Neural progenitor cell (in vitro differentiated cells): ENCODE measurements at regions not wholly inside any gene's neighbourhood (a gene's known extent, or its start where the extent isn't known, plus 50 kb on each side); places are given as distances from the start of the nearest gene placed in this dataset.

Experiments used
- DNase-seq: peaks from one replicate; pipeline ENCODE4 v3.0.0-alpha.2; 2016; ENCODE audit warnings: low spot score
- H2AFZ ChIP-seq: fragments of 200-600 bp; sonication (generic); replicated peaks from 2 replicates; pipeline ENCODE4 v1.6.1; 2016; ENCODE audit warnings: antibody characterized with exemption
- H3F3A ChIP-seq: fragments of 200-600 bp; sonication (generic); 2 replicates; pipeline ENCODE4 v1.6.1; 2016; ENCODE audit warnings: antibody characterized with exemption, low read depth
- H3K27ac ChIP-seq: fragments of 200-600 bp; sonication (generic); 2 replicates; pipeline ENCODE4 v1.5.1; 2016; ENCODE audit warnings: mild to moderate bottlenecking
- H3K27me3 ChIP-seq: fragments of 200-600 bp; sonication (generic); 2 replicates; pipeline ENCODE4 v1.6.1; 2016; ENCODE audit warnings: mild to moderate bottlenecking, moderate library complexity
- H3K36me3 ChIP-seq: fragments of 200-600 bp; sonication (generic); 2 replicates; pipeline ENCODE4 v1.5.1; 2016
- H3K4me1 ChIP-seq: fragments of 200-600 bp; sonication (generic); 2 replicates; pipeline ENCODE4 v1.6.1; 2016; ENCODE audit warnings: mixed run types
- H3K4me2 ChIP-seq: fragments of 200-600 bp; sonication (generic); 2 replicates; pipeline ENCODE4 v1.6.1; 2016
- H3K4me3 ChIP-seq: fragments of 200-600 bp; sonication (generic); 2 replicates; pipeline ENCODE4 v1.5.1; 2016
- H3K79me2 ChIP-seq: fragments of 200-600 bp; sonication (generic); 2 replicates; pipeline ENCODE4 v1.6.1; 2016; ENCODE audit warnings: low read depth
- H3K9ac ChIP-seq: fragments of 200-600 bp; sonication (generic); 2 replicates; pipeline ENCODE4 v1.6.1; 2016
- H3K9me3 ChIP-seq: fragments of 200-600 bp; sonication (generic); 2 replicates; pipeline ENCODE4 v1.5.1; 2016; ENCODE audit warnings: low read depth
- H4K20me1 ChIP-seq: fragments of 200-600 bp; sonication (generic); 2 replicates; pipeline ENCODE4 v1.6.1; 2016; ENCODE audit warnings: low read depth
- H3K27ac Mint-ChIP-seq: 3 replicates; pipeline ENCODE4 v1.8.0; 2021; ENCODE audit warnings: mixed read lengths
- H3K27me3 Mint-ChIP-seq: 2 replicates; pipeline ENCODE4 v1.8.0; 2022; ENCODE audit warnings: low read depth, mild to moderate bottlenecking, inconsistent platforms, moderate library complexity, mixed read lengths; ENCODE audit not compliant: insufficient read depth
- H3K36me3 Mint-ChIP-seq: 3 replicates; pipeline ENCODE4 v1.8.0; 2021; ENCODE audit warnings: mixed read lengths
- H3K4me1 Mint-ChIP-seq: 3 replicates; pipeline ENCODE4 v1.8.0; 2021; ENCODE audit warnings: mixed read lengths
- H3K4me3 Mint-ChIP-seq: 3 replicates; pipeline ENCODE4 v1.8.0; 2021; ENCODE audit warnings: mild to moderate bottlenecking, moderate library complexity, mixed read lengths
- H3K9me3 Mint-ChIP-seq: 3 replicates; pipeline ENCODE4 v1.8.0; 2020; ENCODE audit warnings: mixed read lengths
- CTCF ChIP-seq: fragments of 200-600 bp; sonication (generic); IDR thresholded peaks from 2 replicates; pipeline ENCODE4 v1.5.1; 2017; ENCODE audit warnings: antibody characterized with exemption, mild to moderate bottlenecking
- EZH2 ChIP-seq: fragments of 200-600 bp; sonication (generic); IDR thresholded peaks from 2 replicates; pipeline ENCODE4 v1.6.1; 2017; ENCODE audit warnings: antibody characterized with exemption, mild to moderate bottlenecking, moderate library complexity
- EZH2phosphoT487 ChIP-seq: fragments of 200-600 bp; sonication (generic); IDR thresholded peaks from 2 replicates; pipeline ENCODE4 v1.6.1; 2017; ENCODE audit warnings: antibody characterized with exemption

- peaks cover 5% of the 10 kb centered on the region for H3K27me3 Mint-ChIP-seq
- H3K9me3 Mint-ChIP-seq, result peaks cover 10% of the 10 kb centered on the region
Observed at GRCh38 chr16:80041410-80041809, 440.9 kb upstream of the MAF start.

GRCh38 chr16:80040814-80041213, 440.3 kb upstream of the MAF start:
- H2AFZ ChIP-seq, result no peak overlapping the region
- no peak overlapping the region for H3K4me2 ChIP-seq
- H3K27ac ChIP-seq, result no peak overlapping the region
- H3K79me2 ChIP-seq, result no peaks in the 10 kb centered on the region
- Mint-ChIP-seq H3K4me1 (peaks cover 7% of the 10 kb centered on the region), H3K27me3 (peaks cover 7% of the 10 kb centered on the region), H3K4me3 (no peak overlapping the region), H3K36me3 (no peaks in the 10 kb centered on the region), H3K27ac (no peak overlapping the region), H3K9me3 (peaks cover 10% of the 10 kb centered on the region)
- H3K9me3 ChIP-seq, result no peaks in the 10 kb centered on the region
- peaks cover 8% of the 10 kb centered on the region for H3K4me1 ChIP-seq
- no peaks in the 10 kb centered on the region for H4K20me1 ChIP-seq
- no peak overlapping the region for H3K9ac ChIP-seq
- no peak overlapping the region for H3K4me3 ChIP-seq
- no peaks in the 10 kb centered on the region for H3K27me3 ChIP-seq
- H3K36me3 ChIP-seq, result no peaks in the 10 kb centered on the region
- no peak for TF ChIP-seq EZH2phosphoT487
- peaks cover 2% of the 10 kb centered on the region for H3F3A ChIP-seq
- DNase-seq, result no peak

More at GRCh38 chr16:80041410-80041809, 440.9 kb upstream of the MAF start:
- Histone ChIP-seq H4K20me1 (no peaks in the 10 kb centered on the region), H3K4me3 (no peak overlapping the region), H3K9ac (no peak overlapping the region), H3K27ac (no peak overlapping the region), H3K4me2 (no peak overlapping the region), H3K9me3 (no peaks in the 10 kb centered on the region), H2AFZ (no peak overlapping the region), H3K27me3 (no peaks in the 10 kb centered on the region), H3K36me3 (no peaks in the 10 kb centered on the region), H3K4me1 (peaks cover 14% of the 10 kb centered on the region), H3K79me2 (no peaks in the 10 kb centered on the region), H3F3A (peaks cover 8% of the 10 kb centered on the region)
- no peaks in the 10 kb centered on the region for H3K36me3 Mint-ChIP-seq
- TF ChIP-seq CTCF (no peak), EZH2 (no peak), EZH2phosphoT487 (no peak)
- H3K4me1 Mint-ChIP-seq, result peaks cover 8% of the 10 kb centered on the region
- DNase-seq, result no peak
- no peak overlapping the region for H3K4me3 Mint-ChIP-seq
- H3K27ac Mint-ChIP-seq, result no peak overlapping the region

GRCh38 chr16:80040413-80040812, 439.9 kb upstream of the MAF start:
- no peak overlapping the region for H3K27ac ChIP-seq
- Mint-ChIP-seq H3K27me3 (peaks cover 7% of the 10 kb centered on the region), H3K27ac (no peak overlapping the region), H3K9me3 (peaks cover 10% of the 10 kb centered on the region), H3K4me1 (peaks cover 5% of the 10 kb centered on the region), H3K4me3 (no peak overlapping the region), H3K36me3 (no peaks in the 10 kb centered on the region)
- no peak overlapping the region for H3K4me2 ChIP-seq
- no peak for DNase-seq
- no peaks in the 10 kb centered on the region for H3K36me3 ChIP-seq
- H4K20me1 ChIP-seq, result no peaks in the 10 kb centered on the region
- no peak overlapping the region for H3K9ac ChIP-seq
- H3K9me3 ChIP-seq, result no peaks in the 10 kb centered on the region
- H2AFZ ChIP-seq, result no peak overlapping the region
- no peaks in the 10 kb centered on the region for H3K27me3 ChIP-seq
- TF ChIP-seq EZH2 (no peak), CTCF (no peak), EZH2phosphoT487 (no peak)
- no peaks in the 10 kb centered on the region for H3K79me2 ChIP-seq
- H3F3A ChIP-seq, result no peaks in the 10 kb centered on the region
- no peak overlapping the region for H3K4me3 ChIP-seq
- peaks cover 4% of the 10 kb centered on the region for H3K4me1 ChIP-seq

- DNase-seq, result no peak
- peaks cover 5% of the 10 kb centered on the region for H3K4me1 Mint-ChIP-seq
- H3K27ac Mint-ChIP-seq, result no peak overlapping the region
- no peaks in the 10 kb centered on the region for H3F3A ChIP-seq
- no peak overlapping the region for H3K4me3 Mint-ChIP-seq
- H3K9me3 Mint-ChIP-seq, result peaks cover 10% of the 10 kb centered on the region
- no peaks in the 10 kb centered on the region for H4K20me1 ChIP-seq
- H3K9me3 ChIP-seq, result no peaks in the 10 kb centered on the region
- H3K27ac ChIP-seq, result no peak overlapping the region
- peaks cover 4% of the 10 kb centered on the region for H3K4me1 ChIP-seq
- no peaks in the 10 kb centered on the region for H3K27me3 ChIP-seq
- H3K36me3 Mint-ChIP-seq, result no peaks in the 10 kb centered on the region
- H3K4me3 ChIP-seq, result no peak overlapping the region
- TF ChIP-seq EZH2, result no peak
- no peak for TF ChIP-seq CTCF
- no peak for TF ChIP-seq EZH2phosphoT487
- peaks cover 7% of the 10 kb centered on the region for H3K27me3 Mint-ChIP-seq
- no peak overlapping the region for H2AFZ ChIP-seq
- no peaks in the 10 kb centered on the region for H3K36me3 ChIP-seq
- H3K4me2 ChIP-seq, result no peak overlapping the region
- no peaks in the 10 kb centered on the region for H3K79me2 ChIP-seq
- no peak overlapping the region for H3K9ac ChIP-seq
Observed at GRCh38 chr16:80039777-80040176, 439.2 kb upstream of the MAF start.
